ENCODE measurements at regions not wholly inside any gene's neighbourhood (a gene's known extent, or its start where the extent isn't known, plus 50 kb on each side); places are given as distances from the start of the nearest gene placed in this dataset.
"Not testable (repeated sequence)": the region's sequence is repeated elsewhere in the genome, so short reads cannot be mapped to it uniquely, and the experiment has no call there.

DNA sequence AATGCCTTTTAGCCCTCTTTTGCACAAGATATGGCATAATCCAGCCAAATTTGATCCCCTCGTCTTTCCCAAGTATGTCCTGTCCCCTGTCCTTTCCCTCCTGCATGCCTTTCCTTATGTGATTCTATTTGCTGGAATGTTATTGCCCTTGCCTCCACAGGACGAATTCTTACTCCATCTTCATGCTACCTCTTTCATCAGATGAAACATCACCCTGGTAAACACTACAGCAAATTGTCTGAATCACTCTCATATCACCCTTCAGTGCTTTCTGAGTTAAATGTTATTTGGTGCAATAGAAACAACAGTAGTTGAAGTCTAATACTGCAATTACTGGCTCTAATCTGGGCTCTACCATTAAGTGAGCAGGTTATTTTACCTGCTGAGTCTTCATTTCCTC is 52.2 kb upstream of the FAT1 start:
- no peak for DNase-seq

DNA sequence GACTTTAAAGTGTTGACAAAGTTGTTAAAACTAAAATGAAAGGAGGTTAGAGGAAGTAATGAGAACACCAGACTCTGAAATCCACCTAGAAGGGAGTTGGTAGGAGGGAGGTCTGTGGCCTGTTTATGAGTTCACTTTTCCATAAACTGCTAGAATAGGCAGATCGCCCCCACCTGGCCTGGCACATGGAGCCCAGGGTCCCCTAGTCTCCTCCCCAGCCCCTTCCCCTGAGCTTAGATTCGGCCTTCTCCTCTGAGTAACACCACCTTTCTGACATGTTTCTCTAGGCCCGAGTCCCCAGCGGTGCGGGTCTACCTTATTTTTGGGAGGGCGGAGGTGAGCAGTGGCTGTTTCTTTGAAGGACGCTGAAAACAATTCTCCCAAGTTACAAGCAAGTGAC is 54.5 kb upstream of the FAT1 start:
- no peak for DNase-seq

DNA sequence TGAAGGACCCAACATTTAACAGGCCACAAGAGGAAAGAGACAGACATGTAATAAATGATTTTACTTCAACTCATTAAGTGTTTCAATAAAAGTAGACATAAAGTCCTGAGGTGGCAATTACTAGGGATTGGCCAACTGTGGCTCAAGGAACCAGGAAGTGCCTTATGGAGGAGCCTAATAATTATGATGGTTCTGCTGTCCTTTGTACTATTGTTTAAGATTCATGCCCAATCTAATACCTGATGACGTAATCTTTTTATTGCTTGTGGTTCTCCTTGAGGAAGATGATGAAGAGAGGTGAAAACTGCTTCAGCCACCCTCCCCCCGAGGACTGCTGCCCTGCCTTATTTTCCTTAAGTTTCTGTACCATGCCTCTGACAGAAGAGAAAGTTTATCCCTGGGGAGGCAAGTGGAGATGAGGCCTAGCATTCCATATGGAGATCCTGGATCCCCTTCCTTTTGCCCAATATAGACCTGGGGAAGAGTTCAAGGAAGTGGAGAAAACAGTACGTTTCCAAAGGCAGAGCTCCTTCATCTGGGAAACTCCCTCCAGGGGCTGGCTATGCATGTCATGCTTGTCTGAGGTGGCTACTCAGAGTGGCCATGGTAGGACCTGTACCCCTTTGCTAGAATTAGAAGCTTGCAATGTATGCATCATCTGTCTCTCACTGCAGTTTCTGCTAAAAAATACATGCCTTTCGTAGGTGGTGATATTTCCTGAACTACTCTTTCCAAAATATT is 56.8 kb upstream of the FAT1 start:
- no peak for DNase-seq

DNA sequence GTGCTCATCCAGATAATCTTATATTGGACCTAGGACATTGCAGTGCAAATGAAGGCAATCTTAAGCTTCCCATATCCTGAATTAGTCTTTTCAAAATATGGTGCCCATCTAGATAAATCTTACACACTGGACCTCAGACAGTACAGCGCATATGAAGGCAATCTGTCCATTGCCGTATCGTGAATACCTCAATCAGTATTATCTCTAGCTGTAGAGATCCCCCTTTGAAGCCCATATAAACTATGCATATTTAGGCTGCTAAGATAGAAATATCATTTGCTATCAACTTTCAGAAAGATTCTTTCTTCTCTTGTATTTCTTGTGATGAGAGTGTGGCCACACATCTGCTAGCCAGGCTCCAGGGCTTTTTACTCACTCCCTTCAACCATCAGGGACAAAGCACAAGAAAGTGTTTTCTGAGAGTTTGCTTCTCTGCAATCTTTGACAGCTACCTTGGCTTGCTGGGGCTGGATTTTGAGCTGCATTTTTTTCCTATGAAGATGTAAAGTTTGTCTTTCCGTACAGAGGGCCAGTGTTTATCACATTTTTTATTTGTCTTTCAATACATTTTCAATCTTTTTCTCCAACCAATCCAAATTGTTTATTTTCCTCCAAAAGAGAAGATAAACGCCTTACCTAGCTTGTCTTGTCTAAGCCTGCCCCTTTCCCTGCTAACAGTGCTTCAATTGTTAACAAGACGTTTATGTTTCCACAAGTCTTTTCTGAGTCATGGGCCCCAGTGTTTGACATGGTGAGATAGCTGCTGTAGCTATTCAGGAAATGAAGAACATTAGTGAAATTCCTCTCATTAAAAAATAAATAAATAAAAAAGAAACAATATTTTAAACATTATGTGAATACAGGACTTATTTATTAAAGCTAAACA is 57.6 kb upstream of the FAT1 start:
- no peak for DNase-seq

DNA sequence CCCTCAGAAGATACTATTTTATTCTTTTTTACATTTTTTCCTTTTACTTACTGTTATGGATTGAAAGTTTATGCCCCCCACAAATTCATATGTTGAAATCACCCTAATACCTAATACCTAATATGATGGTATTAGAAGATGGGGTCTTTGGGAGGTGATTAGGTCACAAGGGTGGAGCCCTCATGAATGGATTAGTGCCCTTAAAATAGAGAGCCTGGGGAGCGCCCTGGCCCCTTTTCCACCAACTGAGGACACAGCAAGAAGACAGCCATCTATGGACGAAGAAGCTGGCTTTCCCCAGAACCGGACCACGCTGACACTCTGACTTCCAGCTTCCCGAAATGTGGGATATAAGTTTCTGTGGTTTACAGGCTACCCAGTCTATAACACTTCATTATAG is 58.6 kb upstream of the FAT1 start:
- no peak for DNase-seq

DNA sequence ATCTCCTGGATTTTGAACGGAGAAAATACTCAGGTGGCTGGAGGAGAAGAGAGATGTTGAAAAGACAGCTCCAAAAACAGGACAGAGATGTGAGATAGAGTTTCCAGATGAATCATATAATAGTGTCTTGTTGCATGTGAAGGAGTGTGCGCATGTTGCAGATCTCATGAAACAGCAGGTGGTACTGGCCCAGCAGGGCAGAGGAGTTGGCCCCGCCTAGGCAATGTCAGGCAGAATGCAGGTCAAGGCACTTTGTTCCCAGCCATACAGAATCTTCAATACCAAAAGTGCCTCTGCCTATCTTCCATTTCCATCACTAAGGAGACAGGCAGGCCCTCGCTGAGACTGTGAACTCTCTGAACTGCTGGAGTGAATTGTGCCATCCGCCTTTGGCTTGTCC is 63.9 kb upstream of the FAT1 start:
- no peak for DNase-seq

DNA sequence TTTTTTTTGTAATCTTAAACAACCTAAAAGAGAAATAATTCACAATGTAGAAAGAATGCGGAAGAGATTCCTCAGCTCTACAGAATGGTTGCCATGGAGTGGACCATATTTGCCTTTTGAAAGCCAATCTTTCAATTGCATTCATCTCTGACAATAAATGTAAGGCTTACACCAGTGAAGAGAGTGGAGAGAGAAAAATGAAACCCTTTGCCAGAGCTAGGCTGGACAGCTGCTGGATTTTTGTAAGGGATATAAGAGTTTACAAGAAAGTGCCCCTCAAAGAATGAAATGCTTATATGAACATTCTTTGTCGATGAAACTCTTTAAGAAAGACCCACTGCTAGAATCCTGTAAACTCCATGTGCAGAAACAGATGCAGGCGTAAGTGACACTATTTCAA is 66.0 kb upstream of the FAT1 start:
- no peak for DNase-seq

DNA sequence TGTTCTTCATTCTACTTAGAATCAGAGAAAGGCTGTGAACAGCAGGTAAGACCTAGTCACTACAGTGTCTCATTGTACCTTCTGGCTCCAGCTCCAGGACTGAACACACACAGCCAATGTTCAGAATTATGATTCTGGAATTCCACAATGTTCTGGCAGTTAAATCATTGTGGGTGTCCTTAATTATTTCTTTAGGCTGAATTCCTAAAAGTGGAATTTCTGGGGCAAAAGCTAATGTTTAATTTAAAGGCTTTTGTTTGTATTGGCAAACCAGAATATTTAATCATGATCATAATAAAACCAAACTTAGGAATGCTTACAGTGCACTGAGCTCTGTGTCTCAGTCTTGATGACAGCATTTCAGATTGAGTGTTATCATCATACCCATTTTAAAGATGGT is 67.0 kb upstream of the FAT1 start:
- DNase-seq: no peak

DNA sequence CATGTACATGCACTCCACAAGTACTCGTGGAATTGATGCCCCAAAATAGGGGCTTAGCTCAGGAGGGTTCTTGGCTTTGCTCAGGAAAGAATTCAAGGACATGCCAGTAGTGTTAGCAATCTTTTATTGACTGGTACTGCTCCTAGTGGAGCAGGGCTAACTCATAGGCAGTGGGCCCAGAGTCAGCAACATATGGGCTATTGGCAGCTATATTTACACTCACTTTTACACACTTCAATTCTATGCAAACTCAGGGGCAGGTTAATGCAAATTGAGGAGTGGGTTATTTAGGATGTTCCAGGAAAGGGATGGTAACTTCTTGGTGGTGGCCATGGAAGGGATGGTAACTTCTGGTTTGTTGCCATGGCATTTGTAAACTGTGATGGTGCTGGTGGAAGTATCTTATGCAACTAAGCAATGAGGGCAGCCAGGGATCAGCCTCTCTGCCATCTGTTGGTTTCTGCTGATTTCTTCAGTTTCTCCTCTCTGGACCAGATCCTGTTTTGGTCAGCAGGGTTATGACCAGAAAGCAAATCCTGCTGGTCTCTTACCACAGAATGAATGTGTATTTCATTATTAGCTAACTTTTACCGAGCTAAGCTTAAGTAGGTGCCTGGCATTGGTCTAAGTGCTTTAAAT is 69.2 kb upstream of the FAT1 start:
- no peak for DNase-seq

DNA sequence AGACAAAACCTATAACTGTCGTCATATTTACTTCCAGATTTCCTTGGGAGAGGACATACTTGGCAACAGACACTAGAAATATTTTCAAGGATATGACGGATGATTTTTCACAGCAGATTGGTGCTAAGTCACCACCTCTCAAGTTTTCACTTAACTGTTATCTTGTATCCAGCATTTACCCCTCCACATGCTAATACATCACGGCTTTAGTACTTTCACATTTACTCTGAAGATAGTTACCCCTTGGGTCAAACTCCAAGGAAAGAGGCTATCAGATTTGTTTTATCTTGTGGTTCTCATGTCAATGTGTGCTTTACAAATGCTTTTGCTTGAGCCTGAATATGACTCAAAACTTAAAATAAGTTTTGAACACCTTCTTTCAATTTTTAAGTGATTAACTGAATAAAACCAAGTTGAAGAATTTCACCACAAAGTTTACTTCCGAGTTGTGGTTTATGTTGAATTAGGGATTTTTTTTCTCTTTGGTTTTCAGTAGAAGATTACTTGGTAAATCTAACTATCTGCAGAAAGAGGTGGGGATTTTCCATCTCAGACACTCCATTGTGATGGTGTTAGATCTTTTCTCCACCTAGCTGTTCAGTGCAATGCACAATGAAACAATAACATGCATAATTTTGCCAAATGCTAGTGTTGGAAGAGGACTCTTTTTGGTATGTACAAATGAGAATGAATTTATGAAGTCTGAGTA is 75.4 kb upstream of the FAT1 start:
- no peak for DNase-seq

DNA sequence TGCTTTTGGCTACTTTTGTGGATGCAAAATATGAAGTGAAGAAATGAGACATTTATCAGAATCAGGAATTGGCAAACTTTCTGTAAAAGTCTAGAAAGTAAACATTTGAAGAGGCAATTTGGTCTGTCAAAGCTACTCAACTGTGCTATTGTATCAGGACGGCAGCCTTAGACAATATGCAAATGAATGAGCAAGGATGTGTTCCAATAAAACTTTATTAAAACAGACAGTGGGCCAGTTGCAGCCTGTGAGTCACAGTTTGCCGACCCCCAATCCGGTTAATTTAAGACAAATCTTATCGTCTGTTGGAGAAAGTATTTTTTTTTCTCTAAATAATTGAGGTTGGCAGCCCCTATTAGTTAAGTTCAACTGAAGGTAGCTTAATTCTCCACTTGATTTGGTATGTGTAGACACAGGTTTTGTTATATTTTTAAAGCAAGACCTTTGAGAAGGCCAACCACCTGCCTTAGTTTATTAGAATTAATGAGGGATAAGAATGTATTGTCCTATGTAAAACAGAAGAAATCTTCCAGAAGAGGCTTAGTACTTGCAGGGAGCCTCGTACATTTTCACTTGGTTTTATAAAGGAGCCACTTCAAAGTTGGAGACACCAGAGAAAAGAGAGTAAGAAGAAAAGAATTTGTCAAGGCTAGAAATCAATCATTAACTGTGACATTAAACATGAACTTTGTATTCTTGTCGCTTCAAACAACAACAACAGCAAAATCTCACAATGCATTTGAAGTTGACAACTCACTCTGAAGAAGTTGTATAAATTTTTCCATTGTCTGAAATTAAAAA is 81.6 kb upstream of the FAT1 start:
- DNase-seq: no peak

DNA sequence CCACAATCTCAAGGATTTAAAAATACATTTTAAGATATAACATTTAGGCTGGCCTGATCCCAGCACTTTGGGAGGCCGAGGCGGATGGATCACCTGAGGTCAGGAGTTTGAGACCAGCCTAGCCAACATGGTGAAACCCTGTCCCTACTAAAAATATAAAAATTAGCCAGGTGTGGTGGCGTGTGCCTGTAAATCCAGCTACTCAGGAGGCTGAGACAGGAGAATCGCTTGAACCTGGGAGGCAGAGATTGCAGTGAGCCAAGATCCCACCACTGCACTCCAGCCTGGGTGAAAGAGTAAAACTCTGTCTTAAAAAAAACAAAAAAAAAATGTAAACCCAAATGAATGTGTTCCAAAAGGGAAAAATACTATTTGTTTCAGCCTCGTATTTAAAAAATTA is 82.3 kb upstream of the FAT1 start:
- DNase-seq: not testable (repeated sequence)

DNA sequence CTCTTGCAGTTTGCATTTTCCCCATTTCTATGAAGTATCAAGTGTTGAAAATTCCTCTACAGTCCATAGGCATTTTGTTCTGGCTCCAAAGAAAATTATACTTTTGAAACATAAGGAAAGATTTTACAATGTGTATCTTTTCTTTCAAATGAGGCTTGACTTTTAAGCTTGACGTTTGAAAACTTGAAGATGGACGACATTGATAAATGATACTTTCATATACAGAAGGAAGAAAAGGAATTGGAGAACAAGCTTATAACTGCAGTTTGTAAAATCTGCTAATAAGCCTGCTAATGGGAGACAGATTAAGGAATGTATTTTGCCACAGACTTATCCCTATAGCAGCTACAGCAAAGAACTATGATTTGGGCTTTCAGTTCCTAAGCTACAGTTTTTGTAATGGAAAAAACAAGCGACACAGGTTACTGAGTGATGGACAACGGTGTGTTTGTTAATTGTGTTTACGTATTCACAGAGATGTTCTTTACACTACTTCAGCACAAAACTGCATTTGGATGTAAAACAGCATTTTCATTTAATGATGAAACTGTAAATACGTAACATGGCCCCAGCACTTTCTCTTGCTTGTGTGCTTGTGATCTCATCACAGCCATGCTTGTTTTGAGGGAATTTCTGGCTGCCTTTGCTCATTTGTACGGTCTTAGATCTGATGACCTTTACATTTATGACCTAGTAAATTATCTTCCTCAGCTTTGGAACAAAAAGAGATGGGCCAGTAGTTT is 83.2 kb upstream of the FAT1 start:
- no peak for DNase-seq

DNA sequence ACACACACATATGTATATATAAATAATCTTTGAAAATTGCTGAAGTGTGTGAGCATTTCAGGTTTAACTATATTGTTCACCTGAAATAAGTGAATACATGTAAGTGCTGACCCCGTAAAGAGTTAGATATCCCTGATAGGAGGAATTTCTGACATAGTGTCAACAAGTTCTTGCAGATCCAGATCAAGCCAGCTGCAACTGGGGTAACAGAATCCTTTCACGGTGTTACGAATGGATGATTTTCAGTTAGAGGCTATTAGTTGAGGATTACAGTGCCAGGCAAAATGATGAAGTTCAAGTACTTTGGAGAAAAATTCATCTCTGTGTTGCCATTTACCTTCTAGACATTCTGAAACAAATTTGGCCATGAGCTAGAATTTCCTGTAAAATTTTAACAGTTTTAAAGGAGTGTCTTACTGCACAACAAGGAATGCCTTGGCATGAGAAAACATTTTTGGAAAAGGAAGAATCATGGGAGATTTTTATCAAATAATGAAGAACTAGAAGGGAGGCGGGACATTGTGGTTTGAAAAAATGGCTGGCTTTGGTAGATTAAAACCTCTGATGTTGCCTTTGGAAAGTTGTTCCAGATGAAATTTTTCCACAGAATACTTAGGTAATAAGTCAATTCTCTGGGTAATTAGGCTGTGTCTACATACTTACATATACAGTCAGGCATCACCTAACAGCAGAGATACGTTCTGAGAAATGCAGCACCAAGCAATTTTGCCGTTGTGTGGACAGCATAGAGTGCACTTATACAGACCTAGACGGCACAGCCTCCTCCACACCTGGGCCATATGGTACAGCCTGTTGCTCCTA is 84.4 kb upstream of the FAT1 start:
- no peak for DNase-seq

DNA sequence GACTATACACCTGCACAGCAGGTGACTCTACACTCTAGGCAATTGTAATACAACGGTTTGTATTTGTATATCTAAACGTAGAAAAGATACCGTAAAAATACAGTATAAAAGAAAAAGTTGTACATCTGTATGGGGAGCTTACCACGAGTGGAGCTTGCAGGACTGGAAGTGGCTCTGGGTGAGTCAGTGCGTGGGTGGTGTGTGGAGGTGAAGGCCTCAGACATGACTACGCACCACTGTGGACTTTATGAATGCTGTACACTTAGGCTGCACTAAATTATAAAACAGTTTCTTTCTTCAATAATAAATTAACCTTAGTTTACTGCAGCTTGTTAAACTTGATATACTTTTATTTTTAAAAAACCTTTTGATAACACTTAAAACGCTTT is 85.0 kb upstream of the FAT1 start:
- DNase-seq: no peak

DNA sequence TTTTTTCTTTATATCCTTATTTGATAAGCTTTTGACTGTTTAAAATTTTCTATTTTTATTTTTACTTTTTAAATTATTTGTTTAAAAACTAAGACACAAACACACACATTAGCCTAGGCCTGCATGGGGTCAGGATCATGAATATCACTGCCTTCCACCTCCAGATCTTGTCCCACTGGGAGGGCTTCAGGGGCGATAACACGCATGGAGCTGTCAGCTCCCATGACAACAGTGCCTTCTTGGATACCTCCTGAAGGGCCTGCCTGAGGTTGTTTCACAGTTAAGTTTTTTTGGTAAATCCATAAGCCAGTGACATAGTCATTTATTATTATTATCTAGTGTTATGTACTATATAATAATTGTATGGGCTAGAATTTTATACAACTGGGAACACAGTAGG is 85.4 kb upstream of the FAT1 start:
- no peak for DNase-seq

DNA sequence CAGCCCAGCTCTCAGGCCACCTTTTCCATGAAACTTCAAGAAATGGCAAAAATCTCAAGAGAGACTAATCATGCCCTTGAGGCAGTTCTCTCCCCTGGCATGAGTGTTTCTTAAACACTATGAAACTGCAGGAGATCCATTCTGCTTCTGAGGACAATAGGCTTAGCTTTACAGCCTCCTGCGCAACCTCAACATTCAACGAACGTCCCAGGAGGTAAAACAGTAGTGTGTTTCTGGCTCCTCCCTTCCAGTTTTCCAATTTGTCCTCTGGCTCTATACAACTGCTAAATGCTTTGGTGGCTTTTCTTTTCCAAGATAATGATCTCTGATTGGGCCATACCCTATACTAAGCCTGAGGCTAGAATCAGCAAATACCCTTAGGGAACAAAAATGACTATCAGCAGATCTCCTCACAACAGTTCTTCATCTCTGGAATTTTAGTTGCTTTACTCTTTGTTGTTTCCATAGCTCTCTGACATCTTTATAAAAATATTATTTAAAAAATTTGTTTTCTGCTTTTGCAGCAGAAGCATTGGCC is 87.0 kb upstream of the FAT1 start:
- DNase-seq: no peak

DNA sequence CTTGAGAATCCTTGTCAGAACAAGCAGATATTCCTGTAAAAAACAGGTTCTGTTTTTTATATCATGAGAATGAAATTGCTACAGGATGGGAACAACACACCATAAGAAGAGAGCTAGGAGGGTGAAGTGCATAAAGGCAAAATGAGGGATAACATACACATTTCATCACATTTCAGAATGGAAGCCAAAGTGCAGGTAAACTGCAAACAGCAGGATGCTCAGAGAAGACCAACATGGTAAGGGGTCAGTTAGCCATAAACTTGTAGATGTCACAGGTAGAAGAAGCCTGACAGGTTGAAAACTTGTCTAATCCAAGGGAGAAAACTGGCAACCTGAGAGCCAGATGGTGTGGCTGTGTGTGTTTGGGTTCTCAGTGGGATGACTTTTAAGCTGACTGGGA is 88.9 kb upstream of the FAT1 start:
- DNase-seq: no peak

DNA sequence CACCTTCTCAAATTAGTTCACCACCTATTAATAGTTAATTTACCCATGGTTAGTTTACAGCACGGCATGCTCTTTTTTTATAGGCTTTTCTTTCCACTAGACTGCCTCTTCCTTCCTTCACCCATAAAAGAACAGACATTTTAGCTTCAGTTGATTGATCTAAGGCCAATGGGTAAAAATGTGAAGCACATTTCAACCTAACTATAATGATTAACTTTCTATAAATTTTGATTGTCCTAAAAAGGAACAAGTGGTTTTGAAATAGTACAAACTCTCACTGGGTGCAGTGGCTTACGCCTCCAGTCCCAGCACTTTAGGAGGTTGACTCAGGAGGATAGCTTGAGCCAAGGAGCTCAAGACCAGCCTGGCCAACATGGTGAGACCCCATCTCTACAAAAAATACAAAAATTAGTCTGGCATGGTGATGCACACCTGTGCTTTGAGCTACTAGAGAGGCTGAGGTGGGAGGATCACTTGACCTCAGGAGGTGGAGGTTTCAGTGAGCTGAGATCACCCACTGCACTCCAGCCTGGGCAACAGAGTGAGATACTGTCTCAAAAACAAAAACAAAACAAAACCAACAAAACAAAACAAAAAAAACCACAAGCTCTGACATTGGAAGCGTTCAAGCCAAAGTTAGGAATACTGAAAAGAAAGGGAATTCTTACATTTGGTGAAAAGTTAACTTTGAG is 89.9 kb upstream of the FAT1 start:
- no peak for DNase-seq

DNA sequence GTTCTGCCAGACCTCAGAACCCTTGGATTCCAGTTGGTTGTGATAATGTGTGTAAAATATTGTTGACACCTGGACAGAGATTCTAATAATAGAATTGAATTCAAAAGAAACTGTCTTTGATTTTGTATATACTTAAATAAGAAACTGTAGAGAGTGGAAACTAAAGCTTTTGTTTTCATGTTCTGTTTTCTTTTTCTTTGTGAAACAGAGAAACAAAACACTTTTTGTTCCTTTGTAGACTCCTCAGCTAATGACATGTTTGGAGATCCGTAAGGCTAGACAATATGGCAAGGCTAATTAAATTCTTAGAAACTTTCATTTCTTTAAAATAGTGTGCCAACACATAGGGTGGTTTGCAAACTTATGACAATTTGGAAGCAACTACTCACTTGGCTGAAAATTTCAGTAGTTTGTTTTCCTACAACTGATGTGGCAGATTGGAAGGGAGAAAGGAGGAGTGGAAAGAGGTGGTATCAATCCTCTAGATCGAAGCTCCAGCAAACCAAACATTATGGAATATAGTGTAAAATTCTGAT is 90.9 kb upstream of the FAT1 start:
- no peak for DNase-seq

Measured in stimulated activated CD8-positive, alpha-beta memory T cell treated with anti-CD3 and anti-CD28 coated beads, Interleukin-4, amount 100 ng/mL, for 48 hours (primary cell).